Non-pigmented ciliary epithelial cell (primary cell): ENCODE measurements at regions not wholly inside any gene's neighbourhood (a gene's known extent, or its start where the extent isn't known, plus 50 kb on each side); places are given as distances from the start of the nearest gene placed in this dataset.
A peak's percentile ranks its signal among the peaks of the same experiment; 100 is the strongest.
"Not testable (repeated sequence)": the region's sequence is repeated elsewhere in the genome, so short reads cannot be mapped to it uniquely, and the experiment has no call there.

ENCODE experiments used
- DNase-seq: peaks from one replicate; pipeline ENCODE4 v3.0.0-alpha.2; 2010; ENCODE audit warnings: low read depth

GRCh38 chr10:28135258-28135657 is 136.4 kb upstream of the ODAD2 start:
- DNase-seq = no peak

GRCh38 chr10:28130267-28130666 is 131.4 kb upstream of the ODAD2 start:
- peak; percentile 59 for DNase-seq

DNA sequence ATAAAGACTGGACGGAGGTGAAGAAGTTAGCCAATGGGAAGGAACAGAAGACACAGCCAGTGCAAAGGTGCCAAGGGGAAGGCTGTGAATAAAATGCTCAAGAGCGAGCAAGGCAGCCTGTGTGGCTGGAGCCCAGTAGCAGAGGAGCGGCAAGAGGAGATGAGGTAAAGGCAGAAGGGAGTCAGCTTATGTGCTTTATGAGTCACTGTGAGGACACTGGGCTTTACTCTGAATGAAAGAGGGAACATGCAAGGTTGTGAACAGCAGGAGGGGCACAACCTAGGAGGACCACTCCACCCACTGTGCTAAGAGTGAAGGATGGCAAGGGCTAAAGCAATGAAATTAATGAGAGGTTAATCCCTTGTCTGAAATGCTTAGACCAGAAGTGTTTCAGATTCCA is 129.0 kb upstream of the ODAD2 start:
- no peak for DNase-seq

GRCh38 chr10:28125701-28126100 is 126.8 kb upstream of the ODAD2 start:
- DNase-seq = no peak

- no peak for DNase-seq
These were observed 121.9 kb upstream of the ODAD2 start for GRCh38 chr10:28120795-28121194.

DNA sequence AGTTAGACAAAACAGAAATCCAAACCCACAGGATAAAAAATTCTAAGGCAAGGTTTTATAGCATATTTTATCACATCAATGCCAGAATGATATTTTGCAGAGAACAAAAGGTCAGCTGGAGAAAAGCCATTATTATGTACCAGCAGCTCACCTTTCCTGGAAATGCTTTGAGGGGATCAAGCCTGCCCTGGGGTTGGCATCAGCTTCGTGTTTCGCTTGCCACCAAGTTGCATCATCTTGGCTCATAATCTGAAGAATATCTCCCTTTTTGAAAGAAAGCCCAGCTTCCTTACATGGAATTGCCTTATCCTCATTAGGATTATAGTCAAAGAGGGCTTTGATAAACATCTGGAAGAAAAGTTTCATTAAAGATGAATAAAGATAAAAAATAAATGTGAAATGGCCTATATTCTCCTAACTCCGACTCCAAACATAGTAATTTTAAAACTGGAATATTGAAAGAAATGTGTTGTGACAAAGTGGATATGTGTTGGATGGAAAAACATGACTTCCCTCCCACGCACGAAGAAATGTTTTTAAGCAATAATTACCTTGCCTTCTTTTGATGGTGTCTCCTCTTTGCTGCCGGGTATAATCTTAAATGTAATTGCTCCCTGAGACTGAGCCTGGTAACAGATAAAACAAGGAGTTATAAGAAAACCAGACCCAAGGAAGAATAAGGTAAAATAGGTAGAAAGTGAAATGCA is 121.3 kb upstream of the ODAD2 start:
- no peak for DNase-seq

DNA sequence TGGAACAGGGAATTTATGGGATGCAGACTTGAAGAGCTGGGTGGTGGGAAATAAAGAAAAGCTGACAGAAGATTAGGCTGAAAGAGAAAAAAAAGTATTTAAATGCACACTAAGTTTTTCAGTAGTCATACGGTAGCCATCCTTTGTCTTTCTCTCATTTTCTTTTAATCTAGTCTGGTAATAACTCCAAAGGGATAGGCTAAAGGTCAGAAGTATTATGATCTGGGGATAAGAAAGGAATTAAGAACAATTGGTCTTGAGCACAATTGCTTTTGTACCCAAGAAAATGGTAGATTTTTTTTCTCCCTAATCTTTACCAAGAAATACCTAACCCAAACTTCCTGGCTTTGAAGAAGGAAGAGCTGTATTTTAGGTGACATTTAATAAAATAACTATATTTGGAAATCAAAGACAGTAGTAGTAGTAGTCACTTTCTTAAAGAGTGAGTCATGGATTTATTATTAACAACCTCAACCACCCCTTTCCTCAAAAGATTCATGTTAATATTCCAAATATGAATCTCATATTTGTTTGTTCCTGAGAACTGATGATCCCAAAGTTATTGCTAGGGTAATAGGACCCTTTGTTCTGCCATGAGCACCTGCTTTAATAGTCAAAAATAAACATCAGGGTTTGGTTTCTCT is 120.2 kb upstream of the ODAD2 start:
- DNase-seq = no peak

GRCh38 chr10:28113202-28113601 is 114.3 kb upstream of the ODAD2 start:
- no peak for DNase-seq

GRCh38 chr10:28111712-28112111 is 112.8 kb upstream of the ODAD2 start:
- DNase-seq = no peak

GRCh38 chr10:28105561-28105960 is 106.7 kb upstream of the ODAD2 start:
- no peak for DNase-seq

DNA sequence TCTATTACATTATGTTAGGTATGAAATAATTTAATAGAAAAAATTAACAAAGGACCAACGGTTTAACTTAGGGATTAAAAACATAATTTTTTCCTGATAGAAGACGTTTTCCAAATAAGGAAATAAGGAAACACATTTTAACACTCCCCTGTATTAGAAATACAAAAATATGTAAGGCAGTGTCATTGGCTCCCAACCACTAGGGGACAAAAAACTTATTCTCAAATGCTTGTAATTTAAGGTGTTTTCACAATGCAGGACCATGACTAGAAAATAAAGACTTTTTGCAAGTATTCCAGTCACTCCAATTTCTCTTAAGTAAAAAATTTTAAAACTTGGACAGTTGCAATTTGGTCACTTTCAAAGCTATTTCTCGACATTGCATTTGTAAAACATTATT is 98.8 kb upstream of the ODAD2 start:
- DNase-seq = no peak

DNA sequence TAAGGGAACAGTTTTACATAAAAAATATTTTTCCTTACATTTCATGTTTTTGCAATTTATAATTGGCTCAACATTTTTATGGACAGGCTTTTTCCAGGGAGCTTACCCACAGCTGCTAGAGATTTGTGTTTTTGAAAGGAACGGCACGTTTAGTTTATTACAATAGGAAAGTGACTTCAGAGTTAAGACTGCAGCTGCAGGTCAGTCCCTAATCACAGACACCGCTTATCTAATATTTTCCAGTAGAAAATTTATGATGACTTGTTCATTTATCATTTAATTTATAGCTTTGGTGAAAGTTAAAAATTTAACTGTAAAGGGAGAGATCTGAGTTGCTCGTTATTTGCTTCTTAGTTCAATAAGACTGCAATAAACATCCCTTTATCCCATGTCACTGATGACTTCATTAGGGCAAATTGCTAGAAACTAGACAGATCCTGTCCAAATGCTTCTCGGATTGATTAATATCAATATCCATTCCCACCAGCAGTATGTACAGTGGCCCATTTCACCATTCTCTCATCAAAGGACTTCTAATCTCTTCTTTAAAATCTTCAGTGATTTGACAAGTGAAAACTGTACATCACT is 97.0 kb upstream of the ODAD2 start:
- DNase-seq = no peak

GRCh38 chr10:28094121-28094520 is 95.2 kb upstream of the ODAD2 start:
- DNase-seq = no peak

DNA sequence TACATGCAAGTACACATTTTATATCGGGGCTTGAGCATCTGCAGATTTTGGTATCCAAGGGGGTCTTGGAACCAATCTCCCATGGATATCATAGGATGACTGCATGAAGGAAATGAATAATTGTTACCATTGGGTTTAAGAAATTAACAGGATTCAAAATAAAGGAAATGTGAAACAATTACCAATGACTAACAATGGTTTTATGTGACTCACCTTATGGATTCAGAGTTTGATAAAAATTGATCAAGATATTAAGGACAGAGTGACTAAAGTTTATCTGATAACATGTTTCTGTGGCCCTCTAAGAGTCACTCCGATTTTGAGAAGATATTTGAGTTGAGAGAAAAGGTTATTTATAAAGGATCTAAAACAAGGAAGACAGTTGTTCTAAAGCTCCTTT is 93.0 kb upstream of the ODAD2 start:
- no peak for DNase-seq

GRCh38 chr10:28090506-28090905 is 91.6 kb upstream of the ODAD2 start:
- DNase-seq = no peak

- DNase-seq = peak; percentile 84
These were observed 90.6 kb upstream of the ODAD2 start for GRCh38 chr10:28089467-28089866.

DNA sequence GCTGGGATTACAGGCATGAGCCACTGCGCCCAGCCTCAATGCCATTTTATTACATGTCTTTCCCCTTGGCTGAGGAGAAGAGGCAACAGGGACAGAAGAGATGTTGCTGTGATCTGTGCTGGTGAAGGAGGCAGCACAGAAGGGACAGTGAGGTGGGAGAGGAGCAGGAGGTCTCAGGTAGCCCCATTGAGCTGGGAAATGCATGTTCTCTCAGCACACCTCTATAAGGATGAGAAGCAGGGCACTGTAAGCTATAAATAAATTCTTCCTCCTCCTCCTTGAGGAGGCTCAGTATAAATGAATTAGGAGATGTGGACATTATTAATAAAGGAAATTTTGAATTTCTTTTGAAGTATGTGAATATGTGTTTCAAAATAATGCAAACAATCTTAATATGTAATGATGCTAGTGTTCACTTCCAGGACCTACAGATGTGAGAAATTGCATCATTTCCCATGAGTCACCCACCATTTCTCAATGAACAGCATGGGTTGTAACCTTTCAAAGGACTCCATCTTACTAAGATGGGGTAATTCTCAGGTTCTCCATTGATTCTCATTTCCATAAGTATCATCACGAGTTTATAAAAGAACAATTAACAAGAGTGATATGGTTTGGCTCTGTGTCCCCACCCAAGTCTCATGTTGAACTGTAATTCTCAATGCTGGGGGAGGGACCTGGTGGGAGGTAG is 88.9 kb upstream of the ODAD2 start:
- DNase-seq = peak; percentile 57

- not testable (repeated sequence) for DNase-seq
These were observed 86.9 kb upstream of the ODAD2 start for GRCh38 chr10:28085760-28086159.

GRCh38 chr10:28082885-28083284 is 84.0 kb upstream of the ODAD2 start:
- no peak for DNase-seq

DNA sequence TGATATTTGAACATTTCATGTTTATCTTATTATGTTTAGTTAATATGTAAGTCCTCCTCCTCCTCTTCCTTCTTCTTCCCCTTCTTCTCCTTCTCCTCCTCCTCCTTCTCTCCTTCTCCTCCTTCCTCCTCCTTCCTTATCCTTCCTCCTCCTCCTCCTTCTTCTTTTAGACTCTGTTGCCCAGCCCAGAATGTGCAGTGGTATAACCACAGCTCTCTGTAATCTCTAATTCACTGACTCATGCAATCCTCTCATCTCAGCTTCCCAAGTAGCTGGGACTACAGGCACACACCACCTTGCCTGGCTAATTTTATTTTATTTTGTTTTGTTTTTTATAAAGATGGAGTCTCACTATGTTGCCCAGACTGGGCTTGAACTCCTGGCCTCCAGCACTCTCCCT is 83.4 kb upstream of the ODAD2 start:
- DNase-seq = no peak

DNA sequence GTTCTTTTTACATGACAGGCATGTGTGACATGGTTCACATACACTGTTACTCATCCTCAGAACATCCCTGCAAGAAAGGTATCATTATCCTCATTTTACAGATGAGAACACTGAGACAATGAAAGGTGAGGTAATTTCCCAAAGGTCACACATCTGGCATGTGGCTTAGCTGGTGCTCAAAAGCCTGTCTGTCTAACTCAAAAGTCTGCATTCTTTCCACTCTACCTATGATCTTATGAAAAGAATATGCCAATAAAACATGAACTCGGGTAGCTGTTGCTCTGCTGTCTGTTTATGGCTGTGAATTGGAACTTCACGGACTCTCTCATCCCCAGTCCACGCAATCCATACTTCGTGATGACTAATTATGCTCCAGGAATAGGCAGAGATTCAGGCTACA is 79.0 kb upstream of the ODAD2 start:
- DNase-seq = peak; percentile 32

- no peak for DNase-seq
These were observed 76.5 kb upstream of the ODAD2 start for GRCh38 chr10:28075424-28075823.

- DNase-seq = no peak
These were observed 73.7 kb upstream of the ODAD2 start for GRCh38 chr10:28072573-28072972.
